Left ventricle myocardium inferior (tissue), 1 donor: ENCODE measurements at regions not wholly inside any gene's neighbourhood (a gene's known extent, or its start where the extent isn't known, plus 50 kb on each side); places are given as distances from the start of the nearest gene placed in this dataset.
"Not testable (repeated sequence)": the region's sequence is repeated elsewhere in the genome, so short reads cannot be mapped to it uniquely, and the experiment has no call there.

Experiments used
- DNase-seq: peaks from one replicate; pipeline ENCODE4 v3.0.0-alpha.2; 2020
- H3K27ac ChIP-seq: fragments of 200-600 bp; replicated peaks from 2 replicates; pipeline ENCODE4 v1.8.0; 2021
- H3K27me3 ChIP-seq: fragments of 200-600 bp; 2 replicates; pipeline ENCODE4 v1.8.0; 2021; ENCODE audit warnings: low read depth
- H3K36me3 ChIP-seq: fragments of 200-600 bp; 2 replicates; pipeline ENCODE4 v1.8.0; 2021
- H3K4me1 ChIP-seq: fragments of 200-600 bp; 2 replicates; pipeline ENCODE4 v1.8.0; 2021
- H3K4me3 ChIP-seq: fragments of 200-600 bp; 2 replicates; pipeline ENCODE4 v1.8.0; 2021; ENCODE audit warnings: mild to moderate bottlenecking, moderate library complexity
- H3K9me3 ChIP-seq: fragments of 200-600 bp; replicated peaks from 2 replicates; pipeline ENCODE4 v1.8.0; 2021
- intact Hi-C: fragments of 100-400 bp; cut with micrococcal nuclease; formaldehyde crosslinking; loops from one replicate; pipeline ENCODE4 v1.11.0; 2022
- TF ChIP-seq, protein P1 (sequence below): fragments of 200-600 bp; IDR thresholded peaks from 2 replicates; pipeline ENCODE4 v1.8.0; 2021; ENCODE audit warnings: antibody characterized with exemption, mild to moderate bottlenecking, borderline replicate concordance
- donor health status: DM: no; HTN: yes; CAD: no; lungs with severe emphysema.

DNA sequence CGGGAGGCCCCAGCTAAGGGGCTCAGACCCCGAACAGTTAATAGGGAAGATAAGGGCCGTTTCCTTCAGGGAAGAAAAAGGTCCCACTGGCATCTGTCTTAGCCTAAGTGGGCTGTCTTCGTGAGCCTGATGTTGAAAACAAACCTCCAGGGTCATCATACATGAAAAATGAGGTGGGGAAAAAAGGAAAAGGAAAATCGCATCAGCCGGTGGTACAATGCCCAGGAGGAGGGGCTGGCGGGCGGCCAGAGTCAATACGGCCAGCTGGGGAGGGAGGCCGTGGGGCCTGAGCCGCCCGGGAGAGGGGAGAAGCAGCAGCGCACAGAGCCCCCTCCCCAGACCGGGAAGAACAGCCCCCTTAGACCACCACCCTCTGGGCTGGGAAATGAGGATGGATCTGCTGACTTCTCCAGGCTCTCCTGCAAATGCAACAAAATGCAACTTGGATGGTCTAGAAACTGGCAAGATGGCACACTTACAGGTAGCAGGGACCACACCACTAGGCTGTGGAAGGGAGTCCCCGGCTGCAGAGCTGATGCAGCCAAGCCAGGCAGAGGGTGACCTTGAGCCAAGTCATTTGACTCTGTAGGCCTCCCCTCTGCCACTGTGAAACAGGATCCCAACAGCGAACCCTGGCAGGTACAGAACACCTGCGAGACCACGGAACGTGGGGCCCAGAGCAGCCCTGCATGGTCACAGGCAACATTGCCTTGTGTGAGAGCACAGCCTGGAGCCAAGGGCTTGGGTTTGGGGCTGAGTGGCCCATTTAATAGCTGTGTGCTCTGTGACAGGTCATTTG lies 448.5 kb downstream of the SOX9 start:
- Histone ChIP-seq H3K4me1 (no peaks in the 10 kb centered on the region), H3K4me3 (no peak overlapping the region), H3K9me3 (no peaks in the 10 kb centered on the region), H3K27ac (no peak overlapping the region), H3K27me3 (peaks cover 80% of the 10 kb centered on the region), H3K36me3 (no peaks in the 10 kb centered on the region)
- TF ChIP-seq, protein P1, sequence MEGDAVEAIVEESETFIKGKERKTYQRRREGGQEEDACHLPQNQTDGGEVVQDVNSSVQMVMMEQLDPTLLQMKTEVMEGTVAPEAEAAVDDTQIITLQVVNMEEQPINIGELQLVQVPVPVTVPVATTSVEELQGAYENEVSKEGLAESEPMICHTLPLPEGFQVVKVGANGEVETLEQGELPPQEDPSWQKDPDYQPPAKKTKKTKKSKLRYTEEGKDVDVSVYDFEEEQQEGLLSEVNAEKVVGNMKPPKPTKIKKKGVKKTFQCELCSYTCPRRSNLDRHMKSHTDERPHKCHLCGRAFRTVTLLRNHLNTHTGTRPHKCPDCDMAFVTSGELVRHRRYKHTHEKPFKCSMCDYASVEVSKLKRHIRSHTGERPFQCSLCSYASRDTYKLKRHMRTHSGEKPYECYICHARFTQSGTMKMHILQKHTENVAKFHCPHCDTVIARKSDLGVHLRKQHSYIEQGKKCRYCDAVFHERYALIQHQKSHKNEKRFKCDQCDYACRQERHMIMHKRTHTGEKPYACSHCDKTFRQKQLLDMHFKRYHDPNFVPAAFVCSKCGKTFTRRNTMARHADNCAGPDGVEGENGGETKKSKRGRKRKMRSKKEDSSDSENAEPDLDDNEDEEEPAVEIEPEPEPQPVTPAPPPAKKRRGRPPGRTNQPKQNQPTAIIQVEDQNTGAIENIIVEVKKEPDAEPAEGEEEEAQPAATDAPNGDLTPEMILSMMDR = no peak
- intact Hi-C loops = loop anchor here (10.0 kb wide), 1 partner anchor 155 kb away; no protein-coding TSS in a partner anchor
- DNase-seq = no peak

DNA sequence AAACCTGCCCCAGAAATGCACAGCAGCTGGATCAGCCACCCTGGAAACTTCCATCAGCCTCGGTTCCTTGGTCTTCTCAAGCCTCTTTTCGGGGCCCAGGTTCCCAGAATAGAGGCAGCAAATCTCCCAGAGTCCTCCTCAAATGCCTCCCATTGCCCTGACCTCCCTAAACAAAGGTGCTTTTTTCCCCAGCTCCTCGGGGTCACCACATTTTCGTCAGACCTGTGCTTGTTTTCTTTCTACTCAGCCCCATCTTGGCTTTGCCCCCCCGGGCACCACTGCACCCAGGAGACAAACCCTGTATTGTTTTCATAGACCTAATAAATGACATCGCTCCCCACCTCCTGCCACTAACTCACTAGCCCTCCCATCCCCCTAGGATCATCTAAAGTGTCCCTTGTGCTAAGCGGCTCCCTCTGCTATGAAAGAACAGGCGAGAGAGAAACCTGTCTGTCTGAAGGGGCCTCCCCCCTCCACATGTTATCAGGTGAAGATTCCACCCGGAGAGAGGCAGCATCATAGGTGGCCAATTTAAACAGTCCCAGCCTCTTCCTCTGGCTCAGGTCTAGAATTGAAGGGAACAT lies 451.1 kb downstream of the SOX9 start:
- Histone ChIP-seq H3K4me1 (no peaks in the 10 kb centered on the region), H3K4me3 (no peak overlapping the region), H3K27ac (no peak overlapping the region), H3K27me3 (peaks cover 100% of the 10 kb centered on the region), H3K36me3 (no peaks in the 10 kb centered on the region), H3K9me3 (no peaks in the 10 kb centered on the region)
- TF ChIP-seq, protein P1 = no peak
- intact Hi-C loops = no loop called here
- DNase-seq = no peak

DNA sequence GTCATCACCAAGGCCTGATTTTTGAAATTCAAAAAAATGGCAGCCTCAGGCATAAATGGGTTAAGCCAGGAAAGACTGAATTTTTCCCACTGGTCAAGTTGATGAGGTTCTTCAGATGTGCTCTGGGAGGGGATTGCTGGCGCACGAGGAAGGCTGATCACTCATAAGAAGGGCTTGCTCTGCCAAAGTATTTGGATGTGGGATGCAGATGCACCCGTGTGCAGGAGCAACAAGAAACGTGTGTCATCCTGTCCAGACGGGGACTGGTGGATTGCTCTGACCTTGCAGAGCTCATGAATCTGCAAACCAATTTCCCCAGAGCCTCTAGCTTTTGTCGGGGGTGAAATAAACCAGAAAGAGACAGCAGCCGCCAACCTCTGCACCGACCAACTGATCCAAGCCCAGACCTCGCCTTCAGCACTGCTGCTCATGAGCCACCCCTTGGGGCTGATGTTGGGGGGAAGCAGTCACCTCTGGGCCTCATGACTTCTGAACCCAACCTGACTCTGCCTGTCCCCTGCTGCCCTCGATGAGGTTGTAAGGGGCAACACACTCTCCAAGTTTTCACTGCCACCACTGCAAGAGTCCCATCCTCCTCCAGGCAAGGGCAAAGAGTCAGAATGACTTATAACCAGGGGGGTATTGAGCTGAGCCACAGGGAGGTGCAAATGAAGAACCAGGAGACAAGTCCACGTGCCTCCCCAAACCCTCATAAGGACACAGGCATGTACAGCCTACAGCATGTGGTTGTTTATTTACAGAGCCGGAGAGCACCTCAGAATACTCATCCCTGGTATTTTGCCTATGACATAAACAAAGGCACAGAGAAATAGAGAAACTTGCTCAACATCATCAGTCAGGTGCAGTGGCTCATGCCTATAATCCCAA lies 452.0 kb downstream of the SOX9 start:
- TF ChIP-seq, protein P1 = no peak
- intact Hi-C loops = no loop called here
- peaks cover 99% of the 10 kb centered on the region for H3K27me3 ChIP-seq
- H3K27ac ChIP-seq = no peak overlapping the region
- no peaks in the 10 kb centered on the region for H3K36me3 ChIP-seq
- no peaks in the 10 kb centered on the region for H3K4me1 ChIP-seq
- no peak for DNase-seq
- H3K4me3 ChIP-seq = no peak overlapping the region
- no peaks in the 10 kb centered on the region for H3K9me3 ChIP-seq

DNA sequence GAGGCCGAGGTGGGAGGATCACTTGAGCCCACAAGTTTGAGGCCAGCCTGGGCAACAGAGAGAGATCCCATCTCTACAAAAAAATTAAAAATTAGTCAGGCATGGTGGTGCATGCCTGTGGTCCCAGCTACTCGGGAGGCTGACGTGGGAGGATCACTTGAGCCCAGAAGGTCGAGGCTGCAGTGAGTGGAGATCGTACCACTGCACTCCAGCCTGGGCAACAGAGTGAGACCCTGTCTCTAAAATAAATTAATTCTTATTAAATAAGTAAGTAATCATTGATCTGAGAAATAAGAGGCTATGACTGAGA lies 452.6 kb downstream of the SOX9 start:
- H3K4me1 ChIP-seq, H3K27ac ChIP-seq, H3K36me3 ChIP-seq, intact Hi-C loops, H3K4me3 ChIP-seq, H3K9me3 ChIP-seq, DNase-seq: not testable (repeated sequence)
- H3K27me3 ChIP-seq = peaks cover 99% of the 10 kb centered on the region

DNA sequence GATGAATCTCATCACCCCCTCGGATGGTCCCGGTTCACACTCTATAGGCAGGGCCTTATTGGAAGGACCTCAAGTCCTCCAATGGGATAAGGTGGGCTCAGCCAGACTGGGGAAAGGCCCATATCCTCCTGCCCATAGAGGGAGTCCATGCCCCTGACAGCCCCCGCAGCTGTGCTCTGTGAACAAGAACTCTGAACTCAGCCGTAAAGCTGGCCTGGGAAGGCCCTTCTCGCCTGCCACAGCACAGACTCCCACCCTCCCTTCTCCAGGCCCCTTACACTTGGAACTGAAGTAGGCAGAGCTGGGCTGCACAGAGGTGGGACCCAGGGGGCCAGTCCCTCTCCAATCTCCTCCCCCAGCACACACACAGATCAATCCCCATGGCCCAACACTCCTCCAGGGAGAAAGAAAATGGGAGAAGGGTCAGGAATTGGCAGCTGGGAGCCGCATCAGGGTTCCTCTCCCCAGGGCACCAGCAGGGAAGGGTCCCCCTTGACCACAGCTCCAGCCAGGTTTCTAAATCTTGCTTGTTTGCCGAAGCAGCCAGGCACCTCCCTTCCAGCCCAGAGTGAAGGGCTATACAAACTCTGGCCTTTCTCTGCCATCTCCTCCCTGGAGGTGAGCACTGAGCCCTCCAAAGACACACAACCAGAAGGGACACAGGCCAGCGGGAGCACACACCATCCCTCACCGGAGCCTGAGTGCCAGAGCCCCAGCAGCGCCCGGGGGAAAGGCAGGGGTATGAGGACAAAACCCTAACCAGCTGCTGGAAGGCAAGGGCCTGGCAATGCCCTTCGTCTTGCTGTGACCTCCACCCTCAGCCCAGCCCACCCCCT lies 454.1 kb downstream of the SOX9 start:
- H3K27me3 ChIP-seq = peaks cover 99% of the 10 kb centered on the region
- no peak overlapping the region for H3K27ac ChIP-seq
- intact Hi-C loops = no loop called here
- H3K4me3 ChIP-seq = no peak overlapping the region
- DNase-seq = no peak
- H3K4me1 ChIP-seq = no peaks in the 10 kb centered on the region
- H3K9me3 ChIP-seq = no peaks in the 10 kb centered on the region
- TF ChIP-seq, protein P1 = no peak
- no peaks in the 10 kb centered on the region for H3K36me3 ChIP-seq
